ENCODE measurements at regions not wholly inside any gene's neighbourhood (a gene's known extent, or its start where the extent isn't known, plus 50 kb on each side); places are given as distances from the start of the nearest gene placed in this dataset.

DNA sequence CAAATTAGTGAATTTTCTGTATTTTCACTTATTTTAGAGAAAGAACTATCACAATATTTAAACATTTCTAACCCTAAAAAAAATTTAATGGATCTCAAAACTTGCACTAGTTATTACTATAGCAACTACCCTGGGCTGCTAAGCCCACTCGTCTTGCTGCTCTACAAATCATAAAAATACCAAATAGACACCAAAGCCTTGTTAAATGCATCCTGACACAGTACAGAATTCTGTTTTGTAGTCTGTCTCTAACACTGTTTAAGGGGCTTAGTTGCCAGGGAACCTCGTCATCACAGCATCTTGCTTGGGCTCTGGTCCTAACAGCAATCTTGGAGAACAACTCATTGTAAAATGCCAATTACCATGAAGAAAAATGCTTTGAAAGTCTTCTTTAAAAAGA, 56.9 kb upstream of the MBOAT1 start:
- TF ChIP-seq, protein P1, sequence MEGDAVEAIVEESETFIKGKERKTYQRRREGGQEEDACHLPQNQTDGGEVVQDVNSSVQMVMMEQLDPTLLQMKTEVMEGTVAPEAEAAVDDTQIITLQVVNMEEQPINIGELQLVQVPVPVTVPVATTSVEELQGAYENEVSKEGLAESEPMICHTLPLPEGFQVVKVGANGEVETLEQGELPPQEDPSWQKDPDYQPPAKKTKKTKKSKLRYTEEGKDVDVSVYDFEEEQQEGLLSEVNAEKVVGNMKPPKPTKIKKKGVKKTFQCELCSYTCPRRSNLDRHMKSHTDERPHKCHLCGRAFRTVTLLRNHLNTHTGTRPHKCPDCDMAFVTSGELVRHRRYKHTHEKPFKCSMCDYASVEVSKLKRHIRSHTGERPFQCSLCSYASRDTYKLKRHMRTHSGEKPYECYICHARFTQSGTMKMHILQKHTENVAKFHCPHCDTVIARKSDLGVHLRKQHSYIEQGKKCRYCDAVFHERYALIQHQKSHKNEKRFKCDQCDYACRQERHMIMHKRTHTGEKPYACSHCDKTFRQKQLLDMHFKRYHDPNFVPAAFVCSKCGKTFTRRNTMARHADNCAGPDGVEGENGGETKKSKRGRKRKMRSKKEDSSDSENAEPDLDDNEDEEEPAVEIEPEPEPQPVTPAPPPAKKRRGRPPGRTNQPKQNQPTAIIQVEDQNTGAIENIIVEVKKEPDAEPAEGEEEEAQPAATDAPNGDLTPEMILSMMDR (IDR thresholded peaks at IDR 0.05; ENCODE audit: borderline replicate concordance, extremely low read depth, low read length, poor library complexity, severe bottlenecking): no peak
- no peak for TF ChIP-seq EZH2 (IDR thresholded peaks at IDR 0.05; ENCODE audit: borderline replicate concordance, low read depth, low read length, severe bottlenecking)

All from DND-41 (cell line).